ENCODE measurements at regions not wholly inside any gene's neighbourhood (a gene's known extent, or its start where the extent isn't known, plus 50 kb on each side); places are given as distances from the start of the nearest gene placed in this dataset.
A peak's percentile ranks its signal among the peaks of the same experiment; 100 is the strongest.

- no peak overlapping the region for H3K9ac ChIP-seq (ENCODE audit: insufficient read depth in 1 of 2, low read length in 2 of 2)
Observed at GRCh38 chr2:67674668-67675067, 277.5 kb downstream of the ETAA1 start.

GRCh38 chr2:67684991-67685390, 287.9 kb downstream of the ETAA1 start:
- Histone ChIP-seq H3K9ac (ENCODE audit: insufficient read depth in 1 of 2, low read length in 2 of 2) (no peak overlapping the region), H3K27me3 (ENCODE audit: control insufficient read depth in 3 of 3, insufficient read depth in 3 of 3, low read length in 2 of 3) (no peaks in the 10 kb centered on the region), H3K4me3 (no peak overlapping the region), H3K36me3 (ENCODE audit: control insufficient read depth in 4 of 4, insufficient read depth in 4 of 4, low read length in 4 of 4) (no peaks in the 10 kb centered on the region), H3K27ac (ENCODE audit: low read depth in 1 of 2, low read length in 1 of 2) (no peak overlapping the region), H3K4me1 (ENCODE audit: control insufficient read depth in 5 of 5, insufficient read depth in 5 of 5, low read length in 5 of 5) (peaks cover 0 to 5% (median 0%) of the 10 kb centered on the region in 5 donors), H3K9me3 (ENCODE audit: control insufficient read depth in 4 of 4, insufficient read depth in 3 of 4, low read length in 3 of 4) (no peaks in the 10 kb centered on the region)
- DNase-seq (no peak), ATAC-seq (ENCODE audit: insufficient read depth, low FRiP score) (no peak)
- TF ChIP-seq CTCF (IDR thresholded peaks at IDR 0.05; ENCODE audit: control extremely low read depth, extremely low read depth) = no peak
- WGBS, 2 donors = 85 to 93% methylated on average over 2 of the region's 2 CpGs

More at GRCh38 chr2:67674668-67675067, 277.5 kb downstream of the ETAA1 start:
- no peak for ATAC-seq (ENCODE audit: insufficient read depth, low FRiP score)
- DNase-seq = no peak
- 72 to 84% methylated on average over 4 of the region's 4 CpGs for WGBS, 2 donors
- Histone ChIP-seq H3K27ac (ENCODE audit: low read depth in 1 of 2, low read length in 1 of 2) (peak overlapping the region in 1 of 2 donors; percentile 77), H3K9me3 (ENCODE audit: control insufficient read depth in 4 of 4, insufficient read depth in 3 of 4, low read length in 3 of 4) (peaks cover 0 to 3% (median 0%) of the 10 kb centered on the region in 4 donors), H3K4me3 (no peak overlapping the region), H3K36me3 (ENCODE audit: control insufficient read depth in 4 of 4, insufficient read depth in 4 of 4, low read length in 4 of 4) (no peaks in the 10 kb centered on the region), H3K27me3 (ENCODE audit: control insufficient read depth in 3 of 3, insufficient read depth in 3 of 3, low read length in 2 of 3) (no peaks in the 10 kb centered on the region), H3K4me1 (ENCODE audit: control insufficient read depth in 5 of 5, insufficient read depth in 5 of 5, low read length in 5 of 5) (no peaks in the 10 kb centered on the region)
- no peak for TF ChIP-seq CTCF (IDR thresholded peaks at IDR 0.05; ENCODE audit: control extremely low read depth, extremely low read depth)

- no peak overlapping the region for H3K9ac ChIP-seq (ENCODE audit: insufficient read depth in 1 of 2, low read length in 2 of 2)
- H3K36me3 ChIP-seq (ENCODE audit: control insufficient read depth in 4 of 4, insufficient read depth in 4 of 4, low read length in 4 of 4) = no peaks in the 10 kb centered on the region
- no peaks in the 10 kb centered on the region for H3K9me3 ChIP-seq (ENCODE audit: control insufficient read depth in 4 of 4, insufficient read depth in 3 of 4, low read length in 3 of 4)
- ATAC-seq (ENCODE audit: insufficient read depth, low FRiP score) = no peak
- H3K27ac ChIP-seq (ENCODE audit: low read depth in 1 of 2, low read length in 1 of 2) = no peak overlapping the region
- no peak for TF ChIP-seq CTCF (IDR thresholded peaks at IDR 0.05; ENCODE audit: control extremely low read depth, extremely low read depth)
- no peak overlapping the region for H3K4me3 ChIP-seq
- 87 to 89% methylated on average over 3 of the region's 3 CpGs for WGBS, 2 donors
- no peak for DNase-seq
- H3K27me3 ChIP-seq (ENCODE audit: control insufficient read depth in 3 of 3, insufficient read depth in 3 of 3, low read length in 2 of 3) = no peaks in the 10 kb centered on the region
- peaks cover 0 to 5% (median 0%) of the 10 kb centered on the region in 5 donors for H3K4me1 ChIP-seq (ENCODE audit: control insufficient read depth in 5 of 5, insufficient read depth in 5 of 5, low read length in 5 of 5)
Observed at GRCh38 chr2:67686254-67686653, 289.1 kb downstream of the ETAA1 start.

GRCh38 chr2:67689186-67689585, 292.1 kb downstream of the ETAA1 start:
- H3K27ac ChIP-seq (ENCODE audit: low read depth in 1 of 2, low read length in 1 of 2) = no peak overlapping the region
- peaks cover 0 to 5% (median 0%) of the 10 kb centered on the region in 5 donors for H3K4me1 ChIP-seq (ENCODE audit: control insufficient read depth in 5 of 5, insufficient read depth in 5 of 5, low read length in 5 of 5)
- WGBS, 2 donors = 45 to 56% methylated on average over 3 of the region's 3 CpGs
- DNase-seq = no peak
- peaks cover 0 to 4% (median under 1%) of the 10 kb centered on the region in 4 donors for H3K9me3 ChIP-seq (ENCODE audit: control insufficient read depth in 4 of 4, insufficient read depth in 3 of 4, low read length in 3 of 4)
- no peaks in the 10 kb centered on the region for H3K36me3 ChIP-seq (ENCODE audit: control insufficient read depth in 4 of 4, insufficient read depth in 4 of 4, low read length in 4 of 4)
- ATAC-seq (ENCODE audit: insufficient read depth, low FRiP score) = no peak
- TF ChIP-seq CTCF (IDR thresholded peaks at IDR 0.05; ENCODE audit: control extremely low read depth, extremely low read depth) = no peak
- H3K27me3 ChIP-seq (ENCODE audit: control insufficient read depth in 3 of 3, insufficient read depth in 3 of 3, low read length in 2 of 3) = no peaks in the 10 kb centered on the region
- H3K9ac ChIP-seq (ENCODE audit: insufficient read depth in 1 of 2, low read length in 2 of 2) = no peak overlapping the region
- no peak overlapping the region for H3K4me3 ChIP-seq
